ENCODE measurements at regions not wholly inside any gene's neighbourhood (a gene's known extent, or its start where the extent isn't known, plus 50 kb on each side); places are given as distances from the start of the nearest gene placed in this dataset.
A peak's percentile ranks its signal among the peaks of the same experiment; 100 is the strongest.
"Not testable (repeated sequence)": the region's sequence is repeated elsewhere in the genome, so short reads cannot be mapped to it uniquely, and the experiment has no call there.

GRCh38 chr2:82740527-82740926 lies 1718.6 kb downstream of the SUCLG1 start:
- no peak for DNase-seq (ENCODE audit: low read depth in 2 of 2)

- not testable (repeated sequence) for DNase-seq (ENCODE audit: low read depth in 2 of 2)
Measured at GRCh38 chr2:82737965-82738364, 1721.1 kb downstream of the SUCLG1 start.

- DNase-seq (ENCODE audit: low read depth in 2 of 2), result no peak
Measured at GRCh38 chr2:82735336-82735735, 1723.7 kb downstream of the SUCLG1 start.

- DNase-seq (ENCODE audit: low read depth in 2 of 2), result no peak
Measured at GRCh38 chr2:82731824-82732223, 1727.3 kb downstream of the SUCLG1 start.

- DNase-seq (ENCODE audit: low read depth in 2 of 2), result no peak
Measured at GRCh38 chr2:82730811-82731210, 1728.3 kb downstream of the SUCLG1 start.

- DNase-seq (ENCODE audit: low read depth in 2 of 2), result no peak
Measured at GRCh38 chr2:82728090-82728489, 1731.0 kb downstream of the SUCLG1 start.

GRCh38 chr2:82708681-82709080 lies 1750.4 kb downstream of the SUCLG1 start:
- no peak for DNase-seq (ENCODE audit: low read depth in 2 of 2)

GRCh38 chr2:82697231-82697630 lies 1761.8 kb downstream of the SUCLG1 start:
- no peak for DNase-seq (ENCODE audit: low read depth in 2 of 2)

- peak; percentile 21 to 46 for DNase-seq (ENCODE audit: low read depth in 2 of 2)
Measured at GRCh38 chr2:82694431-82694830, 1764.6 kb downstream of the SUCLG1 start.

GRCh38 chr2:82690757-82691411 lies 1768.2 kb downstream of the SUCLG1 start:
- peak; percentile 85 to 86 for DNase-seq (ENCODE audit: low read depth in 2 of 2)

GRCh38 chr2:82675186-82675585 lies 1783.9 kb downstream of the SUCLG1 start:
- peak in 1 of 2 donors; percentile 69 for DNase-seq (ENCODE audit: low read depth in 2 of 2)

- DNase-seq (ENCODE audit: low read depth in 2 of 2), result no peak
Measured at GRCh38 chr2:82674652-82675051, 1784.4 kb downstream of the SUCLG1 start.

GRCh38 chr2:82667491-82667890 lies 1791.6 kb downstream of the SUCLG1 start:
- DNase-seq (ENCODE audit: low read depth in 2 of 2), result no peak

GRCh38 chr2:82665691-82666090 lies 1793.4 kb downstream of the SUCLG1 start:
- no peak for DNase-seq (ENCODE audit: low read depth in 2 of 2)

- no peak for DNase-seq (ENCODE audit: low read depth in 2 of 2)
Measured at GRCh38 chr2:82657106-82657505, 1802.0 kb downstream of the SUCLG1 start.

- DNase-seq (ENCODE audit: low read depth in 2 of 2), result no peak
Measured at GRCh38 chr2:82656420-82656819, 1802.7 kb downstream of the SUCLG1 start.

GRCh38 chr2:82652117-82652516 lies 1807.0 kb downstream of the SUCLG1 start:
- DNase-seq (ENCODE audit: low read depth in 2 of 2), result no peak

GRCh38 chr2:82650038-82650437 lies 1809.0 kb downstream of the SUCLG1 start:
- no peak for DNase-seq (ENCODE audit: low read depth in 2 of 2)

GRCh38 chr2:82641598-82642180 lies 1817.4 kb downstream of the SUCLG1 start:
- DNase-seq (ENCODE audit: low read depth in 2 of 2), result no peak

GRCh38 chr2:82636402-82637020 lies 1822.6 kb downstream of the SUCLG1 start:
- no peak for DNase-seq (ENCODE audit: low read depth in 2 of 2)

- DNase-seq (ENCODE audit: low read depth in 2 of 2), result no peak
Measured at GRCh38 chr2:82599021-82599420, 1860.1 kb downstream of the SUCLG1 start.

GRCh38 chr2:82596581-82596980 lies 1862.5 kb downstream of the SUCLG1 start:
- no peak for DNase-seq (ENCODE audit: low read depth in 2 of 2)

- no peak for DNase-seq (ENCODE audit: low read depth in 2 of 2)
Measured at GRCh38 chr2:82591718-82592117, 1867.4 kb downstream of the SUCLG1 start.
